ENCODE measurements at regions not wholly inside any gene's neighbourhood (a gene's known extent, or its start where the extent isn't known, plus 50 kb on each side); places are given as distances from the start of the nearest gene placed in this dataset.

GRCh38 chr5:3056866-3057265, 305.4 kb upstream of the IRX2 start:
- Histone ChIP-seq H2BK5ac (ENCODE audit: low read depth, low read length) (no peak overlapping the region), H2BK120ac (replicated peaks; ENCODE audit: low read depth, low read length) (no peak overlapping the region), H3K4ac (replicated peaks; ENCODE audit: insufficient read length, low read depth, low read length) (no peak overlapping the region), H4K91ac (replicated peaks; ENCODE audit: insufficient read length, low read length) (no peak overlapping the region), H3K9ac (replicated peaks in 1 of 4; ENCODE audit: extremely low read depth in 1 of 4, low read depth in 3 of 4, low read length in 3 of 4) (no peak overlapping the region), H3K36me3 (ENCODE audit: control insufficient read depth in 2 of 4, insufficient read depth in 4 of 4, low read length in 3 of 4) (no peaks in the 10 kb centered on the region), H3K56ac (replicated peaks; ENCODE audit: insufficient read length, low read depth, low read length) (no peak overlapping the region), H3K79me1 (ENCODE audit: low read depth, low read length) (no peaks in the 10 kb centered on the region; the same call in 1 of the 2 replicates), H4K20me1 (replicated peaks in 1 of 2; ENCODE audit: control insufficient read depth in 1 of 2, insufficient read depth in 2 of 2, low read length in 2 of 2) (no peaks in the 10 kb centered on the region), H2BK20ac (ENCODE audit: low read length) (no peak overlapping the region), H3K9me3 (ENCODE audit: insufficient read depth in 2 of 2, low read depth in 1 of 2, low read length in 1 of 2) (no peaks in the 10 kb centered on the region; a peak in 2 of 4 replicates), H3K18ac (ENCODE audit: extremely low read depth, low read length) (no peak overlapping the region), H3K4me3 (ENCODE audit: extremely low read depth in 1 of 4, insufficient read depth in 2 of 4, low read depth in 3 of 4, low read length in 4 of 4) (no peak overlapping the region), H3K27me3 (replicated peaks in 1 of 4; ENCODE audit: control insufficient read depth in 3 of 4, extremely low read depth in 1 of 4, insufficient read depth in 3 of 4, low read length in 3 of 4) (no peaks in the 10 kb centered on the region), H3K14ac (ENCODE audit: insufficient read length) (no peak overlapping the region), H3K23me2 (ENCODE audit: low read depth, low read length) (no peaks in the 10 kb centered on the region), H3K79me2 (ENCODE audit: control insufficient read depth in 1 of 2, insufficient read depth in 2 of 2, low read length in 2 of 2) (no peaks in the 10 kb centered on the region), H3K23ac (ENCODE audit: insufficient read length) (no peak overlapping the region), H3K4me2 (ENCODE audit: insufficient read depth in 1 of 2, low read depth in 2 of 2, low read length in 2 of 2) (no peak overlapping the region), H4K8ac (ENCODE audit: extremely low read depth, insufficient read depth, low read length) (no peak overlapping the region), H4K5ac (ENCODE audit: insufficient read length, low read depth, low read length) (no peak overlapping the region), H2BK12ac (ENCODE audit: low read depth, low read length) (no peak overlapping the region), H2AK5ac (ENCODE audit: low read depth, low read length) (no peak overlapping the region), H2BK15ac (ENCODE audit: low read length) (no peak overlapping the region), H3K27ac (ENCODE audit: low read depth, low read length) (no peak overlapping the region), H2AFZ (ENCODE audit: low read length) (0 out of 2 replicates have a peak overlapping the region, but pooled peaks have one; percentile 2), H3K4me1 (replicated peaks in 1 of 4; ENCODE audit: control insufficient read depth in 3 of 4, insufficient read depth in 4 of 4, low read length in 3 of 4) (peaks cover 0 to 6% (median under 1%) of the 10 kb centered on the region in 4 experiments; a peak in 1 of 7 replicates)
- CTCF ChIA-PET (ENCODE audit: partially characterized antibody), result no interaction called here
- 82% methylated on average over 10 of the region's 10 CpGs; no CpG with 5 or more reads in 1 of the 2 experiments for WGBS, 2 experiments (ENCODE audit: extremely low coverage in 1 of 2, insufficient coverage in 1 of 2, insufficient read length in 1 of 2, insufficient replicate concordance in 2 of 2, low coverage in 1 of 2, low lambda C conversion rate in 2 of 2, missing lambda C conversion rate in 1 of 2)
- FAIRE-seq, result no peak
- DNase-seq (ENCODE audit: low read depth in 1 of 2, low spot score in 2 of 2), result no peak
- POLR2A ChIA-PET (ENCODE audit: partially characterized antibody), result no interaction called here
- TF ChIP-seq, protein P1, sequence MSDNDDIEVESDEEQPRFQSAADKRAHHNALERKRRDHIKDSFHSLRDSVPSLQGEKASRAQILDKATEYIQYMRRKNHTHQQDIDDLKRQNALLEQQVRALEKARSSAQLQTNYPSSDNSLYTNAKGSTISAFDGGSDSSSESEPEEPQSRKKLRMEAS (IDR thresholded peaks at IDR 0.05), result no peak
- TF ChIP-seq HDAC2 (IDR thresholded peaks at IDR 0.05; ENCODE audit: borderline replicate concordance in 1 of 2, low read depth in 2 of 2, low read length in 2 of 2) (no peak), SIRT6 (IDR thresholded peaks at IDR 0.05; ENCODE audit: low read length) (no peak), RNF2 (IDR thresholded peaks at IDR 0.05; ENCODE audit: borderline replicate concordance, low read depth, low read length, missing control alignments, poor library complexity, severe bottlenecking) (no peak), YY1 (IDR thresholded peaks at IDR 0.05; ENCODE audit: low read depth, low read length) (no peak), SIX5 (IDR thresholded peaks at IDR 0.05; ENCODE audit: low read depth, low read length) (no peak), FOSL1 (IDR thresholded peaks at IDR 0.05; ENCODE audit: insufficient read depth, low read depth, low read length) (no peak), RBBP5 (IDR thresholded peaks at IDR 0.05; ENCODE audit: borderline replicate concordance, low read depth, low read length) (no peak), ASH2L (IDR thresholded peaks at IDR 0.05; ENCODE audit: low read length) (no peak), SP1 (IDR thresholded peaks at IDR 0.05; ENCODE audit: low read depth, low read length) (no peak), KDM4A (IDR thresholded peaks at IDR 0.05; ENCODE audit: low read depth, low read length, severe bottlenecking) (no peak), KDM1A (IDR thresholded peaks at IDR 0.05; ENCODE audit: borderline replicate concordance, low read length) (no peak), JUN (IDR thresholded peaks at IDR 0.05; ENCODE audit: low read depth, low read length) (no peak), JUND (IDR thresholded peaks at IDR 0.05; ENCODE audit: low read length) (no peak), NRF1 (IDR thresholded peaks at IDR 0.05; ENCODE audit: low read depth, low read length) (no peak), POLR2A (IDR thresholded peaks at IDR 0.05; ENCODE audit: control extremely low read depth in 1 of 2, low read depth in 2 of 2, low read length in 2 of 2) (no peak)
